GM06990 (cell line): ENCODE measurements at regions not wholly inside any gene's neighbourhood (a gene's known extent, or its start where the extent isn't known, plus 50 kb on each side); places are given as distances from the start of the nearest gene placed in this dataset.

Experiments used
- DNase-seq: peaks from one replicate; pipeline ENCODE4 v3.0.0-alpha.2; 2011; ENCODE audit not compliant: insufficient read length; ENCODE audit errors: extremely low read depth
- H3K27me3 ChIP-seq: replicated peaks from 2 replicates; pipeline ENCODE4 v1.6.0; 2011; ENCODE audit warnings: low read length; ENCODE audit not compliant: control insufficient read depth, insufficient read depth
- H3K36me3 ChIP-seq: 2 replicates; pipeline ENCODE4 v1.5.1; 2011; ENCODE audit warnings: low read length; ENCODE audit not compliant: control insufficient read depth, insufficient read depth
- H3K4me3 ChIP-seq: replicated peaks from 2 replicates; pipeline ENCODE4 v1.5.1; 2011; ENCODE audit warnings: low read depth, mild to moderate bottlenecking, control low read depth, low read length
- CTCF ChIP-seq: IDR thresholded peaks from 2 replicates; pipeline ENCODE4 v1.5.1; 2011; ENCODE audit warnings: low read length, control low read depth, mild to moderate bottlenecking, inconsistent platforms; ENCODE audit not compliant: insufficient read depth, poor library complexity, severe bottlenecking

DNA sequence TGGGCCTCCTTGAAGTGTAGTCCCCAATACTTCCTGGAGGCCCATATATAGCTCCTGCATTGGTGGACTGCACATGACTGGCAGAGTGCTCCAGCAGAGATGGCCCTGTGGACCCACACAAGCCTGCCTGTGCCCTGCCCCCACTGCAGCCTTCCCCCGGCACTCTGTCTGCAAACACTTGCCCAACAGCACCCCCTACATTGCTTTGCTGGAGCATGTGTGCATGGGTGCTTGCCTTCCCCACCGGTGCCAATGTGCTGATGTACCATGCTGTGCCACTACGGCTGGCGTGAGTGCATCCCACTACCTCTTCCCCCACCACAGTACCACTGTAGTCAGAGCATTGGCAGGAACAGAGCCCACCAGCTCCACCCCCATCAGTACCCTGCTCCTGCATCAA lies 563.6 kb upstream of the CTNND2 start:
- H3K27me3 ChIP-seq = no peaks in the 10 kb centered on the region
- no peak for DNase-seq

GRCh38 chr5:12460493-12461261 lies 556.4 kb upstream of the CTNND2 start:
- Histone ChIP-seq H3K36me3 (no peaks in the 10 kb centered on the region), H3K4me3 (no peak overlapping the region), H3K27me3 (no peaks in the 10 kb centered on the region)
- no peak for DNase-seq
- TF ChIP-seq CTCF = no peak

More for the DNA sequence above, 563.6 kb upstream of the CTNND2 start:
- Histone ChIP-seq H3K36me3 (no peaks in the 10 kb centered on the region), H3K4me3 (no peak overlapping the region)
- TF ChIP-seq CTCF = no peak

DNA sequence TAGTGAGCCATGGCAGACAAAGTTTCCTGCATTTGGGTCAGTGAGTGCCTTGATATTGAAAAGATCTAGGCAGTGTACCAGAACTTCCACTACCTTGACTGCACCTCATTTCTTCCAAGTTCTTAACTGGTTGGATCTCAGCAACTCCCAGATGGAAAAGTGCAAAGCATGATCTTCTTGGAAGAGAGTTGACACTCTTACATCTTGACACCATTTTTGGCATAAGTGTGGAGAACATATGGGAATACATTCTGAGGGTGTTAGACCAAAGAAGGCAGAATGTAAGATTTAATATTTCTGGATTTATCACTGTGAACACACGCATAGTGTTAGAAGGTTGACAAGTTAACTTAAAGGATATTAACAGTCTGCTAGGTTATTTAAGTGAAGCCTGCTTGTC lies 555.1 kb upstream of the CTNND2 start:
- H3K36me3 ChIP-seq = no peaks in the 10 kb centered on the region
- DNase-seq = no peak
- H3K27me3 ChIP-seq = no peaks in the 10 kb centered on the region
- no peak for TF ChIP-seq CTCF
- no peak overlapping the region for H3K4me3 ChIP-seq

DNA sequence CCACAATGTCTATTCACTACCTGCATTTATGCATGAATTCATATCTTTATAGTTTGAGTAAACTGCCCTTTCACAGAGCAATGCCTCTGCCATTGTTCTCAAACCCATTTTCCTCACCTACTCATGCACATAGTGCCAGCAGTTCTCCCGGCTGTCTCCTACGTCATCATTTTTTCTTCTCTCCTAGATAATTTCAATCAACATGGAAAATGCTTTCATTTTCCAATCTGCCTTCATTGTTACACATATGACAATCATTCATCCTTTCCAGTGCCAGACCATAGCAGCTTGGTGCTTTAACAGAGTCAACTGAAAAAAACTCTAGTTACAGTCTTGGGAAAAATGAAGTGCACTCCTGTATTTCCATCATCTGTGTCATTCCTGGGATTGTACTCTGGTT lies 514.8 kb upstream of the CTNND2 start:
- no peak for DNase-seq
- no peak for TF ChIP-seq CTCF
- Histone ChIP-seq H3K4me3 (no peak overlapping the region), H3K36me3 (no peaks in the 10 kb centered on the region), H3K27me3 (no peaks in the 10 kb centered on the region)

DNA sequence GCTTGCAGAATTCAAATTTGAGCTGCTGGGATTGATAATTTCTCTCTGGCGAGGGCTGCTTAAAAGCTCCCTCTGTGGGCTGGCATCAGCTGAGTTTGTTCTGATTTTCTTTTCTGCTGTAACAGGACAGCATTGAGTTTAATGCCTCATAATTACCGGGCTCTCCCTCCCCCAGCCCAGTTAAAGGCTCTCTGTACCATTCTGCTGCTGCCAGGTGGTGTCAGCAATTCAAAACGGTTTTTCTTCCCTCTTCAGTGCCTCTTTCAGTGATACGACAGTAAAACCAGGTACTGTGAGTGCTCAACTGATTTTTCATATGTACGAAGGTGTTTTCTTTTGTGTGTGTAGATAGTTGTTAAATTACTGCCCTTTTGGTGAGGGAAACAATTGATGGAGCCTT lies 509.3 kb upstream of the CTNND2 start:
- H3K36me3 ChIP-seq = no peaks in the 10 kb centered on the region
- H3K4me3 ChIP-seq = no peak overlapping the region
- no peak for TF ChIP-seq CTCF
- no peak for DNase-seq
- H3K27me3 ChIP-seq = no peaks in the 10 kb centered on the region

DNA sequence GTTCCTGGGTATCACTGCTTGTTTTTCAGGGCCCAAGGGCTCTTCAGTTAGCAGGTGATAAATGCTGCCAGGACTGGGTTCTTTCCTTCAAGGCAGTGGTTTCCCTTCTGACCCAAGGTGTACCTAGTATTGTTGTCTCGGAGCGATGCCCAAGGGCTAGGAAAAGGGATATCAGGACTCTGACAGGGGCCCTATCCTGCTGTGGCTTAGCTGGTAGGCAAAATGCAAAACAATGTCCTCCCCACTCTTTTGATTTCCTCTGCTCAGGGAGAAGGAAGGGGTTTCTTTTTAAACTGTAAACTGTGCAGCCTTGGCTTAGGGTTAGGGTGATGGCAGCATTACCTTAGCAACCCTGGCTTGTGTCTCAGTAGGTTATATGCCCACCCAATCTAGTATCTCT lies 508.8 kb upstream of the CTNND2 start:
- no peaks in the 10 kb centered on the region for H3K27me3 ChIP-seq
- no peak overlapping the region for H3K4me3 ChIP-seq
- DNase-seq = no peak
- TF ChIP-seq CTCF = no peak
- H3K36me3 ChIP-seq = no peaks in the 10 kb centered on the region
